ENCODE measurements at regions not wholly inside any gene's neighbourhood (a gene's known extent, or its start where the extent isn't known, plus 50 kb on each side); places are given as distances from the start of the nearest gene placed in this dataset.

GRCh38 chr13:97710797-97711196 is 242.7 kb upstream of the IPO5 start:
- no peak for TF ChIP-seq JUN (IDR thresholded peaks at IDR 0.05; ENCODE audit: low read depth, low read length)
- TF ChIP-seq RAD21 (IDR thresholded peaks at IDR 0.05 in 1 of 2, conservative IDR thresholded peaks at IDR 0.05 in 1 of 2; ENCODE audit: low read depth in 2 of 2, low read length in 2 of 2) = no peak
- no peak for TF ChIP-seq CEBPB (IDR thresholded peaks at IDR 0.05; ENCODE audit: low read depth, low read length)
- TF ChIP-seq CTCF (IDR thresholded peaks at IDR 0.05; ENCODE audit: control extremely low read depth in 1 of 3, insufficient read depth in 1 of 3, low read depth in 1 of 3, low read length in 3 of 3) = no peak
- TF ChIP-seq POLR2A (IDR thresholded peaks at IDR 0.05; ENCODE audit: control extremely low read depth in 1 of 2, low read depth in 2 of 2, low read length in 2 of 2) = no peak
- TF ChIP-seq POLR2AphosphoS5 (IDR thresholded peaks at IDR 0.05; ENCODE audit: low read depth, low read length) = no peak
- no peak for TF ChIP-seq RFX5 (IDR thresholded peaks at IDR 0.05; ENCODE audit: borderline replicate concordance, low read depth, low read length)
- no peak for TF ChIP-seq YY1 (IDR thresholded peaks at IDR 0.05; ENCODE audit: low read depth, low read length)
- no peak for TF ChIP-seq CBX8 (IDR thresholded peaks at IDR 0.05; ENCODE audit: borderline replicate concordance, low read depth, low read length)
- no peak for TF ChIP-seq EZH2 (IDR thresholded peaks at IDR 0.05; ENCODE audit: low read depth, low read length, severe bottlenecking)
- no peak for TF ChIP-seq SP2 (IDR thresholded peaks at IDR 0.05; ENCODE audit: low read length)
- TF ChIP-seq FOSL1 (IDR thresholded peaks at IDR 0.05; ENCODE audit: insufficient read depth, low read depth, low read length) = no peak
